NCI-H526 treated with DMSO at 0.1 percent for 48 hours (cell line): ENCODE measurements at regions not wholly inside any gene's neighbourhood (a gene's known extent, or its start where the extent isn't known, plus 50 kb on each side); places are given as distances from the start of the nearest gene placed in this dataset.

Experiments used
- DNase-seq: peaks from one replicate; lab custom pipeline; 2025; lab: John Stamatoyannopoulos, UW

DNA sequence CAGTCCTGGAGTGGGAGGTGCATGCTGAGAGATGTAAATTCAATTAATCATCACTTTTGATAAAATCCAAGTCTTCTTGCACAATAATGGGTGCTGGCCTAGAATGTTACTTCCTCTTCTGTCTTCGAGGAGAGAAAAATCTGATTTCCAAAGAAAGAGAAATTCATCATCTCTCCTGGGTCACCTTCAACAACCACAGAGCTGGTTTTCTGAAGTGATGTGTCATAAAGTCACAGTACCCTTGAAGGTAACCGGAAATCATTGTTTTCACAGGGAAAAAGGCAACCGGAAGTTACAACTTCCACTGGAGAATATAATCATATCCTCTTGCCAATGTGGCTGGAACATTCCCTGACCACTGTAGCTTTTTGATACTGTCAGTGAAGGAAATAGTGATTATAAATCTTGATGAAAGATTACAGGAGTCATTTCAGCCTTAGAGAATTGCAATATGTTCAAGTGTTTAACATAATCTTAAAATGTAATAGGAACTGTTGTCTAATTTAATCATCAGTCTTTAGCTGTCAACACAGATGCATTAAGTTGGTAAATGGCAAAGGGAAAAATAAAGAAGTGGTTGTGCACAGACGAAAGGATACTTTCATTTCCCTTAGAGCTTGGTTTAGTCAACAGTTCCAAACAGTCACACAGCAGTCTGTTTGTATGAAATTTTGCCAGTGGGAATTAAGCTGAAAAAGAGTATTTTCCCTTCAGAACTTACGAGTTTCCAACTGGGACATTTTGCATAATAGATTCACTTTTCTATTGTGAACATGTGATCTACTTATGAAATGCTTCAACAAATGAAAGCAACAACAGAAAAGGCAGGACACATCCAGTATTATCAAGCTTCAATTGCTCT is 106.5 kb upstream of the SLC4A7 start:
- DNase-seq = no peak

DNA sequence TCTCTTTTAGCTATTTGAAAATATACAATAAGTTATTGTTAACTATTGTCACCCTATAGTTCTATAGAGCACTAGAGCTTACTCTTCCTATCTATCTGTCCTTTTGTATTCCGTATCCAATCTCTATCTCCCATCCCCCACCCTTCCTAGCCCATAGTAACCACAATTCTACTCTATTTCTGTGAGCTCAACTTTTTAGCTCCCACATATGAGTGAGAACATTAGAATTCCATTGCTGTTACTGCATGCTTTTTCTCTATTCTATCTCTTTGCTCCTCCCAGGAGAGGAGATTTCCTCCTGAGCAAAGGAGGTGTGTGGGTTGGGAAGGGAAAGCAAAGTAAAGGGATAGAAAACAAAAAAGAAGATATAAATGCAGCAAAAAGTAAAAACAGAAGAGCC is 105.6 kb upstream of the SLC4A7 start:
- DNase-seq = no peak

DNA sequence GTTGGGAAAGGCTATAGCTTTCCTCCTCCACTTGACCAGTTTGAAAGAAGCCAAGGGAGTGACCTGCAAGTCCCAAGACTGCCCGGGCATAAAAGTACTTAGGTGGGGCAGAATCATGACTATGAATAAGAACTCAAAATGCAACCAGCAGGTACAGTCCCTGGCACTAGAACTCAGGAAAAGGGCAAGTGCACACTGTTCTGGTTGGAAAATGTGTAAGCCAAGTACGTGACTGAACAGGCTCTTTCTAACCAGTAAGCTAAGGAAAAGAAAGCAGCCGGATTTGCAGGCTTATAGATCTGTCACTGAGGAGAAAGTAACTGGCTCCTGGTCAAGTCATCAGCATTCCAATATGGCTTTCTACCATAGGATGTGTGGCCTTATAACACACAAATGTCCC is 101.2 kb upstream of the SLC4A7 start:
- no peak for DNase-seq

DNA sequence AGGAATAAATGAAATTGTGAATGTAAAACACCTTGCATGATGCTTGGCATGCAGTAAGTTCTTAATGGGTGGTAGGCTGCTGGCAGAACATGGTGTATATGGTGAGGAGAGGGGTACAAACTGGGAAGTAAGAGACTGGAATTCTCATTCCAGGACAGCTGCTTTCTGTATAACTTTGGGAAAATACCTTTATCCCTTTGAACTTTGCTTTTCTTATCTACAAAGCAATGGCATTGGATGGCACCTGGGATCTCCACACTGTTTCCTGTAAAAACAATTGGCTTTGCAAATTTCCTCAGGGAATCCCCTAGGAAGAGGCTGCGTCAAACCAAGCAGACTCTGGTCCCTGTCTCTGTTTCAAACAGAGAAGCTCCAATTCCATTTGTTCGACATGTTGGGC is 100.7 kb upstream of the SLC4A7 start:
- DNase-seq = no peak

DNA sequence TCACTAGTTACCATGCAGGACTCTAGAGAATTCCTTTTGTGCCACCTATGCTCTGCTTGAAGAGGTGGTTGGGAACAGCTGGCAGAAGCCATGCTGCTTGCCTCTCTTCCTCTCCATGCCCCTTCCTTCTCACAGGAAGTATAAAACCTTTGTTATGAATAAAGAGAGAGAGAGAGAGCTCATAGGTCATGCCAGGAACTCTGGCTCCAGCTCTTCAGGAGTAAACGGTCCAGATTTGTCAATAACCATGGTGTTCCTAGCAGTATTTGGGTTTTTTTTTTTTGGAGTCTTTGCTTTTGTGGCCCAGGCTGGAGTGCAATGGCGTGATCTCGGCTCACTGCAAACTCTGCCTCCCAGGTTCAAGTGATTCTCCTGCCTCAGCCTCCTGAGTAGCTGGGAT is 97.7 kb upstream of the SLC4A7 start:
- DNase-seq = no peak

DNA sequence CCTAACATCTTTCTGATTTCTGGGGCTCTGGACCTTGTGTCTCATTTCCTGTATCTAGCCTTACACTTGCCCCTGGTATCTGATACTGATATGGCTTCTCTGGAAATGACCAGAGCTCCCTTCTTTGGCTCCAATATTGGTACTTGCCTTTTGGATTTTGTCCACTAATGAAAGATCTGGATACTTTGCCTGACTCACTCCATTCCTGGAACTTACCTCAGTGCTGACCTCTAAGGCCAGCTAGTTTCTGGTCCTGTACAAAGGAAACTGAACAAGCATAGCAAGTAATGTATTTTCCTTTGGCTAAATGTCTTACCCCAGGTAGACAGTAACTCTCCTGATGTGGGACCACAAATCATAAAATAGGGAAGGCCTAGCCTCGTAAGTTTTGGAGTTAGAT is 93.8 kb upstream of the SLC4A7 start:
- no peak for DNase-seq

DNA sequence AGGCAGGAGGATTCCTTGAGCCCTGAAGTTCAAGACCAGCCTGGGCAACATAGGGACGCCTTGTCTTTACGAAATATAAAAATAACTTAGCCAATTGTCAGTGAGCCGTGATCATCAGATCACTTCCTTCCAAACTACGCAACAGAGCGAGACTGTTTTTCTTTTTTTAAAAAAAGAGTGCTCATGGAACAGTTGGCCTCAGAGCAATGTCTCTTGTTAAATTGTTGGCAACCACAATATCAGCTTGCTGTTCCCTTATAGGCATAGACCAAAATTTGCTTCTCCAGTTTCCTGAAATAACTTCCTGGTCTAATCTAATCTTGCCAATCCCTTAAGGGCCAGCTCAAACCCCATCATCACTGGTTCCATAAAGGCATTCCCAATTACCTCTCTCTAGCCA is 93.3 kb upstream of the SLC4A7 start:
- DNase-seq = no peak

DNA sequence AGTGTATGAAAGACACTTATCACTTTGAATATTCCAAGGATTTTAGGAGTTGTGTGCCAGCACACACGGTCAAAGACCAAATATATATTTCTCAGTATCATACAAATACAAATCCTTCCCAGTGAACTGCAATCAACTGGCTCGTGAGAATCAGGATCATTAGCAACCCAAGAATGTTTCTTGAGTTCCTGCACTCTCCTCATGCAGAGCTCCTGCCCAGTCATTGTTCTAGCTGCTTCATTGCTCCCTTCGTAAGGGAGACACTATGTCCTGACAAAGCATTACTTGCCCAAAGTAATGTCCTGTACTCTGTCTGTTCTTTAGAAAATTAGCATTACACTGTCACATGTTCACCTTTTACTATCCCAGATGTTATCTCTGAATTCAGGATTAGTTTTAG is 92.0 kb upstream of the SLC4A7 start:
- DNase-seq = no peak

DNA sequence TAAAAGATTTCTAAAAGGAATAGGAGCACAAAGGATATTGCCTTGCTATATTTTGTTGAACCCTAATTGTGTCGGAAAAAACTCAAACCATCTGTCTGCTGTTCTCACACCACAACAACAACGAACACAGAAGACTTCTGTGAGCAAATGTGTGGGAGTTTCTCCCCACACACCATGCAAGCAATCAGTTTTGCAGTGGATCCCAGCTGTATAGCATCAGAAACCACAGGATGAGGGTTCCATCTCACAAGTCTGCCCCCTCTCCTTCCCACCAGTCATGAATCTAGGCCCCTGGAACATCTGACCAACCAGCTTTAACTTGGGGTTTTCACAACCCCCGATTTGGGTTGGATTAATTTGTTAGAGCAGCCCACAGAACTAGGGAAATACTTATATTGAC is 91.3 kb upstream of the SLC4A7 start:
- DNase-seq = no peak

DNA sequence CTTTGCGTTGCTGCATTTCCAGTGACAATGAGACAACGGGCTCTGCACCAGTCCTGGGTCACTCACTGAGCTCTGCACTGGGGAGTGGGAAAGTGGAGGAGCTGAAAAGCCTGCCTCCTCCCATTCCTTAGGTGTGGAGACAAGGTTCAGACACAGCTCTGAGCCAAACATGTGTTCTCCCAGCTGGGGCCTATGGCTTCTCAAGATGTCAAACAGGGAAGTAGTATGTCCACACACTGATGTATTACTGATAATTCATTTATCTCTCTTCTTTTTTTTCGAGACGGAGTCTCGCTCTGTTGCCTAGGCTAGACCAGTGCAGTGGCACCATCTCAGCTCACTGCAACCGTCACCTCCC is 90.2 kb upstream of the SLC4A7 start:
- DNase-seq = no peak

DNA sequence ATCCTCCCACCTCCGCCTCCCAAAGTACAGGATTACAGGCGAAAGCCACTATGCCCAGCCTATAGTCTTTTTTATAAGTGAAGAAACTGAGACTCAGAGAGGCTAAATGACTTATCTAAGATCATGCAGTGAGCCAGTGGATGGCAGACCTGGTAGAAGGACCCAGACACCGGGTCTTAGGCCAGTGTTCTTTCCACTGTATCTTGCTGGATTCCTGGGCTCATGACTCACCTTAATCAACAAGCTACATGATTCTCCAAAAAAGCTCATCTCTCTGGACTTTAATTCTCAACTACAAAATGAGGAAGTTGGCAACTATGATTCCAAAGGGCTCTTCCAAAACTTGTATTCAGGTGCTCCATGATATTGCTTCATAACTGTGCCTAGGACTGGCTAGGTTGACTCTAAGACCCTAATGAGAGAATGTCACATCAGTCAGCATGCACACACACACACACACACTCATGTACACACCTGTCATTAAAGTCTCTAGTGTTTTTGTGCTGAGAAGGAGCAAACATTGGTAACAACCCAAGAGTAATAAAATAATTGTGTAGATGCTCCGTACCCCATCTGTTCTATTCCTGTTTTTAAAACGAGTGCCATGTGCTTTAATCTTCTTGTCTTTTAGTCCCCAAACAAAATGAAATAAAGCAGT is 89.7 kb upstream of the SLC4A7 start:
- DNase-seq = no peak

DNA sequence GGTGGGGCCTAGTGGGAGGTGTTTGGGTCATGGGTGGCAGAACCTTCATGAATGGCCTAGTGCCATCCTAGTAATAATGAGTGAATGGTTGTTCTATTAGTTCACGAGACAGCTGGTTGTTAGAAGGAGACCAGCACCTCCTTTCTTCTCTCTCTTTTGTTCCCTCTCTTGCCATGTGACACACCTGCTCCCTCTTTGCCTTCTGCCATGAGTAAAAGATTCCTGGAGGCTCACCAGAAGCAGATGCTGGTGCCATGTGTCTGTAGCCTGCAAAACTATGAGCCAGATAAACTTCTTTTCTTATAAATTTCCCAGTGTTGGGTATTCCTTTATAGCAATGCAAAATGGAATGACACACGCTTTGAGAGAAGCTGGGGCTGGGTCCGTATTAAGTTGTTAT is 89.0 kb upstream of the SLC4A7 start:
- DNase-seq = no peak

DNA sequence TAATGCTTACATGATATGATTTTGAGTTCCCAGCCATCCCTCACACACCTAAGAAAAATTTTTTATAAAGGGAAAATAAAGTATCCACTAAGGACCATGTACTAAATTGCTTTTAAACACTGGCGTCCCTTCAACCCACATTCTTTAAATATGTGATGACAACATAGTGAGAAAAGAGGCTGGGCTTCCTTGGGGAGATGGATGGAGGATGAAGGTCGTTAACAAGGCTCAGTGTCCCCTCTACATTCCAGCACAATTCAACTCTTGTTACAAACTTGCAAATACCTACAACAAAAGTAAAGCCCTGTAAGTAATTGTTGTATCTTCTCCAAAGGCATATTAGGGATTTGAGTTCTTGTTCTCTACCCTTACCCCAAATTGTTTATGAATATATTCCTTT is 87.2 kb upstream of the SLC4A7 start:
- DNase-seq = no peak

DNA sequence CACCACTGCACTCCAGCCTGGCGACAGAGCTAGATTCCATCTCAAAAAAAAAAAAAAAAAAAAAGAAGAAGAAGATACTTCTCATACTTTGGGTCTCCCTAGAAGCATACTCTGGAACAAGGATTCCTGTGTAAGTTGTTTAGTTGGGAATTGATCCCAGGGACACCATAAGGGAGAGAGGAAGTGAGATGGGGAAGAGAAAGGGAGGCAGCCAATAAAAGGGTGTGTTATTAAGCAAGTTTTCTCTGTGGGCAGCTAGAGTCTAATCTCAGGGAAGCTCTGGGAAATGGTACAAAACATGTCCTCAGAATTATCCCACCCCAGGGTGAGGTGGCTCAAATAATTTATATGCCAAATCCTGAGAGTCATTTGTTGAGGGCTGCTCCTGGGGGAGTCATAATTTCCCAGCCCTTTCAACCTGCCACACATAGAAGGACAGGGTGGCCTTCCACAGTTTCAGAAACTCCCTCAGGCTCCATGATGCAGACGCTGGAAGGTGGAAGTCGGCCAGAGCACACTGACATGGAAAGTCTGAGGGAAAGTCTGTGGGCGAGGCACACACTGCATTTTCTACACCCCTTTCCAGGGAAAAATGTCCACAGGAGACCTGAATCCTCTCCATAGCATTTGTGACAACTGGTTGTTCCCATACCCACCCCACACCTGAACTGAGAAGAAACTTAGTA is 86.4 kb upstream of the SLC4A7 start:
- DNase-seq = no peak

DNA sequence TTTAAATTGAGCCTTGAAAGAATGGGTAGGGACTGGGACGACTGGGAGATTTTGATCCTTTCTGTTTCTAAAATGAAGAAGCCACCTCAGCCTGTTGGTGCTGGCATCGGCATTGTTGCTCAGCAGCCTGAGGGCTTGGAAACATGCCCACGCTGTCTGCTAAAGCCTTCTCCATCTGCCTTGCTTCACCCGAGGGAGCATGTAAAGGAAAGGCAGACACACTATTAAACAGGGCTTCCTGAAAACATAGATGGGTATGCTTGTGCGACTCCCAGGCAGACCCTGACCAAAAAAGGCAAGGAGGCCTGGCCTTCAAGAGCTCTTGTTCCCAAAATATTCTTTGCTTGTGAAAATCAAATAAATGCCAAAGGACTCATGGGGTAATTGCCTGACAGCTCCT is 84.2 kb upstream of the SLC4A7 start:
- DNase-seq = no peak

DNA sequence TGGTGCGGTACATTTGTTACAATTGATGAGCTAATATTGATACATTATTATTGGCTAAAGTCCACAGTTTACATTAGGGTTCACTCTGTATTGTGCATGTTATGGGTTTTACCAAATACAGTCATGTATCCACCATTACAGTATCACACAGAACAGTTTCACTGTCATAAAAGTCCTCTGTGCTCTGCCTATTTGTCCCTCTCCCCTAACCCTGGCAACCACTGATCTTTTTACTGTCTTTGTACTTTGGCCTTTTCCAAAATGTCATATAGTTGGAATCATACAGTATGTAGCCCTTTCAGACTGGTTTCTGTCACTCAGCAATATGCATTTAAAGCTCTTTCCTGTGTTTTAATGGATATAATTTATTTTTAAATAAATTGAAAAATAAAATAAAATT is 83.1 kb upstream of the SLC4A7 start:
- no peak for DNase-seq

DNA sequence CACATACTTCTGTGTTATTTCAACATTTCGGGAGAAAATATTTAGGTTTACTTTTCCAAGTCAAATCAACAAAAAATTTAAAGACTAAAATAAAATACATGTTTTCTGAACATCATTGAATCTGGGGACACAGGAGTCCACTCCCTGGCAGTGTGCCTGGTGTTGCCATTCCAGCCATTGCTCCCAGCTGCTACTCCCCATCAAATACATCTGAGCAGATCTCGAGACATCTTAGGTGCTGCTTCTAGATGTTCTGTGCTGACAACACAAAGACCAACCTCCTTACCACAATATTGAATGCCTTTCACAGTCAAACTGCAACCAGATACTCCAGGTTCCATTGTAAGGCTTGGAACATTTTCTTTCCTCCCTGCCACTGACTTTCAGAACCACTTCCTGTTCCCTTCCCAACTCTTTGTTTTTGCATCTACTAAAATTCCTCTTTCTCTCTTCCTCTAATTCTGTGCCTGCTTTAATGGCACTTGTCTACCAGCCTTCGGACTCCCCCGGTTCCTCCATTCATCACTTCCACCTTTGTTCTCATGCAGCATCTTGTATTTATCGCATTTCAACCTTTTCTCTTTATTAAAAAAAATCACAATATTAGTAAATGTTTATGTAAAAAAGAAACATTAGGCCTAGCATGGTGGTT is 81.1 kb upstream of the SLC4A7 start:
- DNase-seq = no peak

DNA sequence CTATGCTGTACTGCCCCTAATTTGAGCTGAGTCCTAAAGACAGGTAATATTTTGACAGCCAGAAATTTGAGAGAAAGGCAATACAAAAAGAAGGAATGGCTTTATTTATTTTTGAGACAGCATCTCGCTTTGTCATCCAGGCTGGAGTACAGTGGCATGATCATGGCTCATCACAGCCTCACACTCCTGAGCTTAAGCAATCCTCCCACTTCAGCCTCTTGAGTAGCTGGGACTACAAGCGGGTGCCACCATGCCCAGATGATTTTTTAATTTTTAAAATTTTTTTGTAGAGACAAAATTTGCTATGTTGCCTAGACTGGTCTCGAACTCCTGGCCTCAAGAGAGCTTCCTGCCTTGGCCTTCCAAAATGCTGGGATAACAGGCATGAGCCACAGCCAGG is 77.4 kb upstream of the SLC4A7 start:
- no peak for DNase-seq

DNA sequence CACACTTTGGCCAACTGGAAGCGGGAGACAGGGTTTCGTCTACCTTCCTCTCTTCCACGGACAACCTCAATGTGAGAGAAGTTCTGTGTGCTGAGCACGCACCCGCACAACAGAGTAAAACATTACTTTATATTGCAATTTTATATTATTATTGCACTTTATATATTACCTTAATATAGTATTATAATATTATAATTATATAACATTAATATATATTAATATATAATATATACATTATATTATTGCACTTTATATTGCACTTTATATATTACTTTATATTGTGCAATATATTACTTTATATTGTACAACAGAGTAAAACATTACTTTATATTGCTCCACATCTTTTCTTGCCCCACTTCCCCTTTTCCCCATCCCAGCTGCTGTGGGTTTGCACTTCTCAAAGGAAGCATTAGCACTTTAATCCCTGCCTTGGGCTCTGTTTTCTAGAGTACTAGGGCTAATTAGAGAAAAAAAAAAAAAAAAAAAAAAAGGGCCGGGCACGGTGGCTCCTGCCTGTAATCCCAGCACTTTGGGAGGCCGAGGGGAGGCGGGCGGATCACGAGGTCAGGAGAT is 76.4 kb upstream of the SLC4A7 start:
- DNase-seq = no peak

DNA sequence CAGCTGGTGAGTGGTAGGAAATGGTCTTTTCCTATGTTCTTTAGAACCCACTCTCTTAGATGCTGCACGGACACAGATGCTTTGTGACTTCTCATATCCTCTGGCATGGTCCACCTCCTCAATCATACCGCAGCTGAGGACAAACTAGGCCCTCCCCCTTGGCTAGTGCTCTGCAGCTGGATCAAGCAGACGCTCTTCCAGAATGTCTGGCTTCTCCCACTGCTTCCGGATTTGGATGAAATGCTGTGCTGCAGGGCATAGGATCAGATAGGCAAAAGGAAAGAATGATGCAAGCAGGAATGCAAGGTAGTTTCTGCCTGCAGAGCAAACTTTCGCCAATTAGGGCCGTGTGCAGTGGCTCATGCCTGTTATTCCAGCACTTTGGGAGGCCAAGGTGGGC is 75.7 kb upstream of the SLC4A7 start:
- DNase-seq = no peak

DNA sequence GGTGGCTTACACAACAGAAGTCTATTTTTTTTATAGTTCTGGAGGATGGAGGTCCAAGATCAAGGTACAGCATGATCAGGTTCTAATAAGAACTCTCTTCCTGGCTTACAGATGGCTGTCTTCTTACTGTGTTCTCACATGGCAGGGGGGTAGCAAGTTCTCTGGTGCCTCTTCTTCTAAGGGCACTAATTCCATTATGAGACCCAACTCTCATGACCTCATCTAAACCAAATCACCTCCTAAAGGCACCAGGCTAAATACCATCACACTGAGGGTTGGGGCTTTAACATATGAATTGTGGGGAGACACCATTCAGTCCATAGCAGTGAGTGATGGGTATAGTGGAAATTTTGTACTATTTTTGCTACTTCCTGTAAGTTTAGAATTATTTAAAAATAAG is 75.2 kb upstream of the SLC4A7 start:
- no peak for DNase-seq

DNA sequence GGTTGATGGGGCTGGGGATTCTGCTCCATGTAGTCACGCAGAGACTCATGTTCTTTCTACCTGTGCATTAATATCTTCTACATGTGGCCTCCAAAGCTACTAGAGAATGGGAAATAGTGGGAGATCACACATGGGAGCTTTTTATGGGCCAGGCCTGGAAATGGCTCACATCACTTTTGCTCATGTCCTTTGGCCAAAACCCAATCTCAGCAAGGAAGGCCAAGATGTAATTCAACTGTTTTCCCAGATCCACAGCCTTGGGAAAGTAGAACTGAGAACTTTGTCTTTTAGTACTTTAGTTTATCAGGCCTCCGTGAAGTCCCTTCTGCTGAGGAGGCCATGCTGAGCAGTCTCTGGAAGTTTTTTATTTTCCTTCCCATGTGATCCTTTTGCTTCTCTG is 73.2 kb upstream of the SLC4A7 start:
- DNase-seq = no peak

DNA sequence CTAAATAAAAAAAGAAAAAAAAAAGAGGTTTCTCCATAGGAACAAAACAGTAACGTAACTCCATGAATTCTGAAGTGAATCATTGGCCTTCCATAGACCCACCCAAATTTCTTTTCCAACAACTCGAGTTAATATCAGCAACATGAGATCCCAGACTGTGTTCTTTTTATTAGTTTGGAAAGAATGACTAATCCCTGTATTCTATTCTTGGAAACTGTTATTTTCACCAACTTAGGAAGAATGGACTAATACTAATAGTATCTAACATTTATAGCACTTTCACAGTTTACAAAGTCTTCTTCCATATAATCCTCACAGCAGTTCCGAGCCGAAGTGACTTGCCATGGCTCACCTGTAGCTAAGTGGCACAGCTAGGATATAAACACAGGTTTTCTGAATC is 72.7 kb upstream of the SLC4A7 start:
- no peak for DNase-seq
